Endothelial cell of umbilical vein (primary cell): ENCODE measurements at regions not wholly inside any gene's neighbourhood (a gene's known extent, or its start where the extent isn't known, plus 50 kb on each side); places are given as distances from the start of the nearest gene placed in this dataset.

Experiments
- BruUV-seq: library from RNA; stranded (reverse); fragments of 400-500 nt; replicated peaks from 2 replicates; lab custom pipeline; 2021; lab: Mats Ljungman, UMichigan
- CTCF ChIA-PET: fragments of 300-600, 350-600 bp; sonication (Branson Sonifier 250); formaldehyde crosslinking; loops from one replicate; lab custom pipeline; 2021; ENCODE audit warnings: antibody characterized with exemption, inconsistent platforms; lab: Charles Lee
- POLR2A ChIA-PET: fragments of 300-600, 350-600 bp; sonication (Branson Sonifier 250); formaldehyde crosslinking; loops from one replicate; lab custom pipeline; 2021; ENCODE audit warnings: antibody characterized with exemption, inconsistent platforms; lab: Charles Lee
- DNase-seq: peaks from one replicate; pipeline ENCODE4 v3.0.0-alpha.2; 2011; ENCODE audit warnings: low read depth, low spot score
- FAIRE-seq: peaks from 2 replicates; lab custom pipeline; 2011; peaks lifted over from hg19 to GRCh38; lab: Jason Lieb, UNC
- H2AFZ ChIP-seq: 2 replicates; pipeline ENCODE4 v1.6.0; 2012; ENCODE audit warnings: low read depth, low read length, control low read depth, inconsistent platforms
- H3K27ac ChIP-seq: 2 replicates; pipeline ENCODE4 v1.5.1; 2011; ENCODE audit warnings: low read depth, mild to moderate bottlenecking, control low read depth, low read length, moderate library complexity; ENCODE audit not compliant: insufficient read depth
- H3K27me3 ChIP-seq, 2 experiments: 2 replicates each; pipeline versions ENCODE4 v1.6.0 to v1.6.1; 2011; ENCODE audit warnings: low read length in 2 of 2, mixed read lengths in 1 of 2; ENCODE audit not compliant: control insufficient read depth in 2 of 2, insufficient read depth in 2 of 2
- H3K36me3 ChIP-seq, 2 experiments: 2 replicates in 1 of 2; 3 replicates in 1 of 2; pipeline ENCODE4 v1.5.1; 2011; ENCODE audit warnings: low read length in 2 of 2, mild to moderate bottlenecking in 1 of 2, moderate library complexity in 1 of 2; ENCODE audit not compliant: control insufficient read depth in 2 of 2, insufficient read depth in 2 of 2; ENCODE audit errors: extremely low read depth in 1 of 2
- H3K4me1 ChIP-seq: 3 replicates; pipeline ENCODE4 v1.5.1; 2011; ENCODE audit warnings: mild to moderate bottlenecking, low read length; ENCODE audit not compliant: control insufficient read depth, insufficient read depth; ENCODE audit errors: extremely low read depth
- H3K4me2 ChIP-seq: 2 replicates; pipeline ENCODE4 v1.6.1; 2011; ENCODE audit warnings: low read length, control low read depth, mixed read lengths; ENCODE audit not compliant: insufficient read depth
- H3K4me3 ChIP-seq, 3 experiments: fragments of 200-600 bp in 1 of 3; sonication (generic), shearing (Covaris generic) in 1 of 3; replicated peaks in 1 of 3; 2 replicates each; pipeline ENCODE4 v1.5.1; 2011 to 2016; ENCODE audit warnings: control low read depth in 3 of 3, low read length in 3 of 3, mild to moderate bottlenecking in 2 of 3, inconsistent platforms in 1 of 3, low read depth in 1 of 3, moderate library complexity in 1 of 3; ENCODE audit not compliant: insufficient read depth in 1 of 3
- H3K79me2 ChIP-seq: 2 replicates; pipeline ENCODE4 v1.6.0; 2012; ENCODE audit warnings: low read length, inconsistent platforms; ENCODE audit not compliant: control insufficient read depth, insufficient read depth
- H3K9ac ChIP-seq: replicated peaks from 2 replicates; pipeline ENCODE3; 2011; ENCODE audit warnings: low read length, control low read depth; ENCODE audit not compliant: insufficient read depth; ENCODE audit errors: extremely low read depth
- H3K9me1 ChIP-seq: replicated peaks from 3 replicates; pipeline ENCODE4 v1.6.0; 2011; ENCODE audit warnings: mild to moderate bottlenecking, low read length; ENCODE audit not compliant: control insufficient read depth, insufficient read depth; ENCODE audit errors: extremely low read depth
- H3K9me3 ChIP-seq: replicated peaks from 2 replicates; pipeline ENCODE4 v1.5.1; 2012; ENCODE audit warnings: low read length, inconsistent platforms; ENCODE audit not compliant: control insufficient read depth, insufficient read depth
- H4K20me1 ChIP-seq: replicated peaks from 2 replicates; pipeline ENCODE3; 2011; ENCODE audit warnings: mild to moderate bottlenecking, low read length; ENCODE audit not compliant: control insufficient read depth, insufficient read depth; ENCODE audit errors: extremely low read depth
- FOS ChIP-seq: IDR thresholded peaks from 2 replicates; pipeline ENCODE4 v1.6.1; 2011; ENCODE audit warnings: mild to moderate bottlenecking, low read length, moderate library complexity, borderline replicate concordance; ENCODE audit not compliant: insufficient read depth
- dilution Hi-C: fragments of 300-500 bp; cut with MboI; formaldehyde crosslinking; loops from one replicate; pipeline ENCODE4 v1.15.0; 2019; ENCODE audit warnings: low sequenced_read_pairs; ENCODE audit not compliant: extremely low pct_ligation_motif_present
- intact Hi-C: fragments of 100-400 bp; cut with micrococcal nuclease; formaldehyde crosslinking; loops from one replicate; pipeline ENCODE4 v1.10.0; 2022
- TF ChIP-seq, protein P1 (sequence below), 2 donors: IDR thresholded peaks; 1 replicate in 1 of 2; 2 replicates in 1 of 2; pipeline ENCODE4 v1.5.1; 2011; ENCODE audit warnings: low read length in 2 of 2, mild to moderate bottlenecking in 2 of 2, moderate library complexity in 2 of 2, control low read depth in 1 of 2, inconsistent platforms in 1 of 2, low read depth in 1 of 2; ENCODE audit not compliant: insufficient read depth in 1 of 2; ENCODE audit errors: extremely low read depth in 1 of 2

DNA sequence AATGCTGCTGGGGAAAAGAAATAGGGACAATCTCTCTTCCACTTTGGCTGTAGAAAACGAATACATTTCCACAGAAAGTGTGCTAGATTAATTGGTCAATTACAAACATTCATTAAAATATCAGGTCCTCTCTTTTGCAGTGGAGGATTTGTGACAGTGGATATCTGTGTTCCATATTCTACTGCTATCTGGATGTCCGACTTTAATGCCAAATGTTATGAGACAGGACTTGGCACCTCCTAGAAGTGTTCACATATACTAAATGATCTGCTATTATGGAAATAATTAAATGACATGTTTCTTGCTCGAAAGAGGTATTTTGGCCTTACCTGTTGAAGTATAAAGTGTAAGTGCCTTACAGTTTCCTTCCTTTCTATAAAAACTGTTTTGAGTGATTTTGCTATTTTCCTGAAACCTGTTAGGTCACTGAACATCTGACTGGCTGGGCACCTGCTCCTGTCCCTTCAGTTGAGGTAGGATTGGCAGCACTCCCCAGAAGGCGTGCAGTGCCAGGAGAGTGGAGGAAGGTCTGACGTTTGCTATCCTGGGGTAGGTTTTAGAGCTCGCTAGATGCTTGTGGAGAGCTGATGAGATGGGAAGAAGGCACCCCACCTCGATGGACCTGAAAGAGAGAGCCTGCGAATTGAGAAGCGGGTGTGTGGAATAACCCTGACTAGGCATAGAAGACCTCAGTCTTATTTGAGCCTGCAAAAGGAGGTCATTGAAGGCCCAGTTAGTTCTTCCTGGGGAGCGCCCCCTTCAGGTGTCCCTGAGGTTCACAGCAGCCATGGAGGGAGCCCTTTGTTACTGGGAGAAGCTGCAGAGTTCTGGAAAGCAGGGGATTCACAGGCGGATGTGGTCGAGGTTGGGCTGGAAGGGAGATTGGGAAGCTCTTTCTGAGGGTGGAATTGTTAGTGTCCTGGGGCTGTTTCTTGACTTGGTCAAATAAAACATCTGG is 159.4 kb upstream of the ZNF267 start:
- no peaks in the 10 kb centered on the region for H3K9me1 ChIP-seq
- intact Hi-C loops (loop anchor here (1.0 to 5.0 kb wide), 4 partner anchors 14 to 257 kb away; partner anchors contain the start of genes ARMC5 and TGFB1I1), dilution Hi-C loops (no loop called here)
- peak overlapping the region; percentile 83 for H3K4me2 ChIP-seq
- no peak for TF ChIP-seq FOS
- TF ChIP-seq, protein P1, sequence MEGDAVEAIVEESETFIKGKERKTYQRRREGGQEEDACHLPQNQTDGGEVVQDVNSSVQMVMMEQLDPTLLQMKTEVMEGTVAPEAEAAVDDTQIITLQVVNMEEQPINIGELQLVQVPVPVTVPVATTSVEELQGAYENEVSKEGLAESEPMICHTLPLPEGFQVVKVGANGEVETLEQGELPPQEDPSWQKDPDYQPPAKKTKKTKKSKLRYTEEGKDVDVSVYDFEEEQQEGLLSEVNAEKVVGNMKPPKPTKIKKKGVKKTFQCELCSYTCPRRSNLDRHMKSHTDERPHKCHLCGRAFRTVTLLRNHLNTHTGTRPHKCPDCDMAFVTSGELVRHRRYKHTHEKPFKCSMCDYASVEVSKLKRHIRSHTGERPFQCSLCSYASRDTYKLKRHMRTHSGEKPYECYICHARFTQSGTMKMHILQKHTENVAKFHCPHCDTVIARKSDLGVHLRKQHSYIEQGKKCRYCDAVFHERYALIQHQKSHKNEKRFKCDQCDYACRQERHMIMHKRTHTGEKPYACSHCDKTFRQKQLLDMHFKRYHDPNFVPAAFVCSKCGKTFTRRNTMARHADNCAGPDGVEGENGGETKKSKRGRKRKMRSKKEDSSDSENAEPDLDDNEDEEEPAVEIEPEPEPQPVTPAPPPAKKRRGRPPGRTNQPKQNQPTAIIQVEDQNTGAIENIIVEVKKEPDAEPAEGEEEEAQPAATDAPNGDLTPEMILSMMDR (IDR thresholded peaks at IDR 0.05; ENCODE audit: extremely low read depth in 1 of 2, insufficient read depth in 1 of 2, low read depth in 1 of 2, low read length in 2 of 2), result peak; percentile 22 to 26
- peak overlapping the region; percentile 89 for H3K27ac ChIP-seq
- peaks cover 8% of the 10 kb centered on the region for H3K4me1 ChIP-seq
- no TSS peak for BruUV-seq
- no peaks in the 10 kb centered on the region for H3K27me3 ChIP-seq
- no peaks in the 10 kb centered on the region for H3K9me3 ChIP-seq
- ChIA-PET POLR2A (interaction anchor here (0.5 kb wide), 1 partner anchor 759 kb away, joined by 3 read pairs; no protein-coding TSS in a partner anchor), CTCF (interaction anchor here (1.2 kb wide), 1 partner anchor 262 kb away, joined by 3 read pairs; no protein-coding TSS in a partner anchor)
- H4K20me1 ChIP-seq, result no peaks in the 10 kb centered on the region
- H2AFZ ChIP-seq, result peak overlapping the region; percentile 86
- peak overlapping the region; percentile 99 for H3K9ac ChIP-seq
- H3K36me3 ChIP-seq, result peaks cover 0 to 4% of the 10 kb centered on the region in 2 experiments
- DNase-seq (peak; percentile 43), FAIRE-seq (no peak)
- H3K79me2 ChIP-seq, result peaks cover 20% of the 10 kb centered on the region
- H3K4me3 ChIP-seq, result peak overlapping the region; percentile 86 to 93 (median 92)
